Vagina (tissue), 2 donors: ENCODE measurements at regions not wholly inside any gene's neighbourhood (a gene's known extent, or its start where the extent isn't known, plus 50 kb on each side); places are given as distances from the start of the nearest gene placed in this dataset.

Experiments used
- CTCF ChIP-seq, 3 experiments: fragments of 450-650 bp in 2 of 3; fragments of 200-600 bp in 1 of 3; sonication (generic) in 1 of 3; IDR thresholded peaks; one replicate each; pipeline ENCODE4 v1.5.1; 2017 to 2019; ENCODE audit warnings: antibody characterized with exemption in 3 of 3, mild to moderate bottlenecking in 2 of 3, moderate library complexity in 2 of 3
- POLR2A ChIP-seq, 2 donors: fragments of 450-650 bp; IDR thresholded peaks; one replicate each; pipeline ENCODE4 v1.6.1; 2017; ENCODE audit warnings: antibody characterized with exemption in 2 of 2, mild to moderate bottlenecking in 2 of 2, moderate library complexity in 2 of 2
- POLR2AphosphoS5 ChIP-seq, 2 donors: sonication (generic); formaldehyde crosslinking; IDR thresholded peaks; one replicate each; pipeline ENCODE4 v1.9.0; 2017; ENCODE audit warnings: antibody characterized with exemption in 2 of 2, mild to moderate bottlenecking in 2 of 2, low read depth in 1 of 2; ENCODE audit not compliant: insufficient read depth in 1 of 2

- TF ChIP-seq CTCF (IDR thresholded peaks at IDR 0.05): no peak
- no peak for TF ChIP-seq POLR2A (IDR thresholded peaks at IDR 0.05)
- no peak for TF ChIP-seq POLR2AphosphoS5 (IDR thresholded peaks at IDR 0.05; ENCODE audit: insufficient read depth in 1 of 2, low read depth in 1 of 2)
Observed at GRCh38 chr2:8266563-8266962, 415.3 kb upstream of the ID2 start.
